SK-N-SH (cell line): ENCODE measurements at regions not wholly inside any gene's neighbourhood (a gene's known extent, or its start where the extent isn't known, plus 50 kb on each side); places are given as distances from the start of the nearest gene placed in this dataset.

ENCODE experiments used
- CTCF ChIA-PET: fragments of 300-600, 350-600 bp; formaldehyde crosslinking; extraction: SDS; loops from one replicate; lab custom pipeline; 2021; lab: Yijun Ruan, JAX
- POLR2A ChIA-PET: fragments of 350-600 bp; sonication (Branson Sonifier 250); formaldehyde crosslinking; extraction: SDS; loops from one replicate; lab custom pipeline; 2020; ENCODE audit warnings: antibody characterized with exemption, inconsistent platforms; lab: Yijun Ruan, JAX
- DNase-seq: peaks from one replicate; pipeline ENCODE4 v3.0.0; 2012
- H2AFZ ChIP-seq: fragments of 200-600 bp; sonication (generic); 2 replicates; pipeline ENCODE4 v1.8.1; 2016; ENCODE audit warnings: antibody characterized with exemption, mild to moderate bottlenecking, low read depth
- H3F3A ChIP-seq: fragments of 200-600 bp; sonication (generic); replicated peaks from 2 replicates; pipeline ENCODE3; 2016; ENCODE audit warnings: antibody characterized with exemption, mild to moderate bottlenecking; ENCODE audit not compliant: insufficient read depth
- H3K27ac ChIP-seq, 2 experiments: fragments of 200-500 bp in 1 of 2; fragments of 200-600 bp in 1 of 2; sonication (Bioruptor generic) in 1 of 2; sonication (generic), shearing (Covaris generic) in 1 of 2; 2 replicates each; pipeline versions ENCODE4 v1.5.1 to v1.6.1; 2014 to 2016; ENCODE audit warnings: low read depth in 2 of 2, inconsistent platforms in 1 of 2, low read length in 1 of 2, mild to moderate bottlenecking in 1 of 2, mixed read lengths in 1 of 2
- H3K27me3 ChIP-seq: fragments of 200-600 bp; sonication (generic), shearing (Covaris generic); 2 replicates; pipeline ENCODE4 v1.6.1; 2016; ENCODE audit warnings: mixed run types; ENCODE audit not compliant: insufficient read depth
- H3K36me3 ChIP-seq, 2 experiments: fragments of 200-500 bp in 1 of 2; fragments of 200-600 bp in 1 of 2; sonication (Bioruptor generic) in 1 of 2; sonication (generic) in 1 of 2; replicated peaks in 1 of 2; 2 replicates each; pipeline versions ENCODE3 to v1.5.1; 2014 to 2016; ENCODE audit warnings: low read length in 1 of 2, mild to moderate bottlenecking in 1 of 2; ENCODE audit not compliant: insufficient read depth in 2 of 2, control insufficient read depth in 1 of 2
- H3K4me1 ChIP-seq, 2 experiments: fragments of 200-500 bp in 1 of 2; fragments of 200-600 bp in 1 of 2; sonication (Bioruptor generic) in 1 of 2; sonication (generic), shearing (Covaris generic) in 1 of 2; 2 replicates each; pipeline versions ENCODE4 v1.5.1 to v1.6.1; 2014 to 2016; ENCODE audit warnings: low read depth in 1 of 2, low read length in 1 of 2, mixed run types in 1 of 2; ENCODE audit not compliant: insufficient read depth in 2 of 2, control insufficient read depth in 1 of 2
- H3K4me2 ChIP-seq: fragments of 200-600 bp; sonication (generic), shearing (Covaris generic); 2 replicates; pipeline ENCODE4 v1.6.1; 2017; ENCODE audit warnings: mixed run types
- H3K4me3 ChIP-seq, 2 experiments: fragments of 200-500 bp in 1 of 2; fragments of 200-600 bp in 1 of 2; sonication (Bioruptor generic) in 1 of 2; sonication (generic), shearing (Covaris generic) in 1 of 2; 2 replicates each; pipeline versions ENCODE4 v1.5.1 to v1.8.1; 2014 to 2016; ENCODE audit warnings: low read depth in 2 of 2, inconsistent platforms in 1 of 2, low read length in 1 of 2, mild to moderate bottlenecking in 1 of 2, mixed read lengths in 1 of 2, moderate library complexity in 1 of 2
- H3K79me2 ChIP-seq: fragments of 200-600 bp; sonication (generic); 2 replicates; pipeline ENCODE4 v1.8.1; 2017; ENCODE audit warnings: mild to moderate bottlenecking; ENCODE audit not compliant: insufficient read depth
- H3K9ac ChIP-seq: fragments of 200-600 bp; sonication (generic); 2 replicates; pipeline ENCODE4 v1.6.1; 2017; ENCODE audit warnings: mixed run types
- H3K9me2 ChIP-seq: fragments of 200-600 bp; sonication (generic); 2 replicates; pipeline ENCODE4 v1.6.1; 2017; ENCODE audit warnings: mixed run types
- H3K9me3 ChIP-seq: fragments of 200-600 bp; sonication (generic); 2 replicates; pipeline ENCODE4 v1.6.1; 2017; ENCODE audit warnings: mixed run types, mild to moderate bottlenecking, moderate library complexity
- H4K20me1 ChIP-seq: fragments of 200-600 bp; sonication (generic); 2 replicates; pipeline ENCODE4 v1.6.1; 2017; ENCODE audit warnings: mild to moderate bottlenecking, mixed run types; ENCODE audit not compliant: insufficient read depth
- CHD2 ChIP-seq: fragments of 150-350 bp; IDR thresholded peaks from 2 replicates; pipeline ENCODE4 v1.6.1; 2018; ENCODE audit warnings: low read length; ENCODE audit not compliant: partially characterized antibody
- ELF1 ChIP-seq: IDR thresholded peaks from 2 replicates; pipeline ENCODE4 v1.4.0; 2012
- EZH2phosphoT487 ChIP-seq: fragments of 200-600 bp; sonication (generic); IDR thresholded peaks from 2 replicates; pipeline ENCODE4 v1.6.1; 2017; ENCODE audit warnings: low read depth, mixed run types, mild to moderate bottlenecking, antibody characterized with exemption, moderate library complexity, borderline replicate concordance
- FOSL2 ChIP-seq: IDR thresholded peaks from 2 replicates; pipeline ENCODE4 v1.4.0; 2012; ENCODE audit warnings: low read depth, mild to moderate bottlenecking, moderate library complexity, borderline replicate concordance
- GABPA ChIP-seq: IDR thresholded peaks from 2 replicates; pipeline ENCODE4 v1.4.0; 2012; ENCODE audit warnings: low read depth, mild to moderate bottlenecking
- JUND ChIP-seq: IDR thresholded peaks from 2 replicates; pipeline ENCODE4 v1.4.0; 2012
- MEF2A ChIP-seq: IDR thresholded peaks from 2 replicates; pipeline ENCODE4 v1.4.0; 2012; ENCODE audit warnings: low read depth, borderline replicate concordance
- POLR2AphosphoS5 ChIP-seq: IDR thresholded peaks from 2 replicates; pipeline ENCODE4 v1.6.1; 2012; ENCODE audit warnings: low read depth, low read length
- RAD21 ChIP-seq: IDR thresholded peaks from 2 replicates; pipeline ENCODE4 v1.6.1; 2012; ENCODE audit warnings: mild to moderate bottlenecking, low read length
- RFX5 ChIP-seq: IDR thresholded peaks from 2 replicates; pipeline ENCODE4 v1.6.1; 2012; ENCODE audit warnings: mild to moderate bottlenecking, improper control_type of control experiment, low read length
- RXRA ChIP-seq: IDR thresholded peaks from 2 replicates; pipeline ENCODE4 v1.4.0; 2012; ENCODE audit warnings: low read depth, mild to moderate bottlenecking, borderline replicate concordance
- SIN3A ChIP-seq: IDR thresholded peaks from 2 replicates; pipeline ENCODE4 v1.6.1; 2012; ENCODE audit warnings: low read depth, mild to moderate bottlenecking, low read length, moderate library complexity, borderline replicate concordance
- TAF1 ChIP-seq: IDR thresholded peaks from 2 replicates; pipeline ENCODE4 v1.6.1; 2012; ENCODE audit warnings: low read depth, mild to moderate bottlenecking, low read length, moderate library complexity, borderline replicate concordance
- TEAD4 ChIP-seq: IDR thresholded peaks from 2 replicates; pipeline ENCODE4 v1.4.0; 2012; ENCODE audit warnings: mild to moderate bottlenecking, borderline replicate concordance; ENCODE audit not compliant: insufficient read depth
- whole genome bisulfite sequencing: methylation state at CpG from one replicate; pipeline ENCODE4 v1.1.6; 2017; ENCODE audit warnings: low lambda C conversion rate; 5-methylcytosine and 5-hydroxymethylcytosine counted together
- TF ChIP-seq, protein P1 (sequence below): IDR thresholded peaks from 2 replicates; pipeline ENCODE4 v1.4.0; 2012; ENCODE audit warnings: low read depth, borderline replicate concordance
- TF ChIP-seq, protein P2 (sequence below): IDR thresholded peaks from 2 replicates; pipeline ENCODE4 v1.6.1; 2012; ENCODE audit warnings: mild to moderate bottlenecking, low read depth, low read length, moderate library complexity
- TF ChIP-seq, protein P3 (sequence below): fragments of 150-350 bp; IDR thresholded peaks from 2 replicates; pipeline ENCODE4 v1.6.1; 2017; ENCODE audit warnings: antibody characterized with exemption, low read length, low read depth, borderline replicate concordance
- TF ChIP-seq, protein P4 (sequence below): fragments of 200-600 bp; sonication (generic); IDR thresholded peaks from 2 replicates; pipeline ENCODE4 v1.6.1; 2017; ENCODE audit warnings: antibody characterized with exemption, mild to moderate bottlenecking, moderate library complexity

DNA sequence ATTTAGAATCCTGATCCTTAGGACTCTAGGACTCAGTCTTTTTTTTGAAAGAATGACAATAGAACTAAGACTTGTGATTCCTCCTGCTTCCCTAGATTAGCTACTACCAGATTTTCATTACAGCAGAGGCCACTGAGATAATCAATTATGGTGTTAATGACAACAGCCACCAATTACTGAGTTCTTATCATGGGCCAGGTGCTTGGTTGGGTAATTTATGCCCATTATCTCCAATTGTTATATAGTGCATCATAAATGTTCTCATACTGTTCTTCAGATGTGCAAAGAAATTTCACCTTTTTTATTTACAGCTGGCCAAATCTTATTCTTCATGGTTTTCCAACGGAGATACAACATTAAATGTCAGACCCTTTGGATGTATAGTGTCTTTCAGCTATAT, 162.9 kb upstream of the CMC1 start:
- DNase-seq: no peak
- 0% methylated on average over 1 of the region's 1 CpG for whole genome bisulfite sequencing
- CTCF ChIA-PET: no interaction called here

More for the DNA sequence above, 162.9 kb upstream of the CMC1 start:
- Histone ChIP-seq H3F3A (no peaks in the 10 kb centered on the region), H3K4me2 (no peak overlapping the region), H3K9ac (no peak overlapping the region), H3K9me3 (no peaks in the 10 kb centered on the region), H3K27ac (no peak overlapping the region), H3K27me3 (no peaks in the 10 kb centered on the region; the same call in 1 of the 2 replicates), H4K20me1 (no peaks in the 10 kb centered on the region), H3K36me3 (no peaks in the 10 kb centered on the region), H2AFZ (no peak overlapping the region), H3K4me3 (no peak overlapping the region), H3K79me2 (no peaks in the 10 kb centered on the region), H3K9me2 (no peaks in the 10 kb centered on the region), H3K4me1 (no peaks in the 10 kb centered on the region)
- TF ChIP-seq, protein P1, sequence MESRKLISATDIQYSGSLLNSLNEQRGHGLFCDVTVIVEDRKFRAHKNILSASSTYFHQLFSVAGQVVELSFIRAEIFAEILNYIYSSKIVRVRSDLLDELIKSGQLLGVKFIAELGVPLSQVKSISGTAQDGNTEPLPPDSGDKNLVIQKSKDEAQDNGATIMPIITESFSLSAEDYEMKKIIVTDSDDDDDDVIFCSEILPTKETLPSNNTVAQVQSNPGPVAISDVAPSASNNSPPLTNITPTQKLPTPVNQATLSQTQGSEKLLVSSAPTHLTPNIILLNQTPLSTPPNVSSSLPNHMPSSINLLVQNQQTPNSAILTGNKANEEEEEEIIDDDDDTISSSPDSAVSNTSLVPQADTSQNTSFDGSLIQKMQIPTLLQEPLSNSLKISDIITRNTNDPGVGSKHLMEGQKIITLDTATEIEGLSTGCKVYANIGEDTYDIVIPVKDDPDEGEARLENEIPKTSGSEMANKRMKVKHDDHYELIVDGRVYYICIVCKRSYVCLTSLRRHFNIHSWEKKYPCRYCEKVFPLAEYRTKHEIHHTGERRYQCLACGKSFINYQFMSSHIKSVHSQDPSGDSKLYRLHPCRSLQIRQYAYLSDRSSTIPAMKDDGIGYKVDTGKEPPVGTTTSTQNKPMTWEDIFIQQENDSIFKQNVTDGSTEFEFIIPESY: no peak
- no peak for TF ChIP-seq RAD21
- TF ChIP-seq JUND: no peak
- no peak for TF ChIP-seq RFX5
- TF ChIP-seq, protein P2, sequence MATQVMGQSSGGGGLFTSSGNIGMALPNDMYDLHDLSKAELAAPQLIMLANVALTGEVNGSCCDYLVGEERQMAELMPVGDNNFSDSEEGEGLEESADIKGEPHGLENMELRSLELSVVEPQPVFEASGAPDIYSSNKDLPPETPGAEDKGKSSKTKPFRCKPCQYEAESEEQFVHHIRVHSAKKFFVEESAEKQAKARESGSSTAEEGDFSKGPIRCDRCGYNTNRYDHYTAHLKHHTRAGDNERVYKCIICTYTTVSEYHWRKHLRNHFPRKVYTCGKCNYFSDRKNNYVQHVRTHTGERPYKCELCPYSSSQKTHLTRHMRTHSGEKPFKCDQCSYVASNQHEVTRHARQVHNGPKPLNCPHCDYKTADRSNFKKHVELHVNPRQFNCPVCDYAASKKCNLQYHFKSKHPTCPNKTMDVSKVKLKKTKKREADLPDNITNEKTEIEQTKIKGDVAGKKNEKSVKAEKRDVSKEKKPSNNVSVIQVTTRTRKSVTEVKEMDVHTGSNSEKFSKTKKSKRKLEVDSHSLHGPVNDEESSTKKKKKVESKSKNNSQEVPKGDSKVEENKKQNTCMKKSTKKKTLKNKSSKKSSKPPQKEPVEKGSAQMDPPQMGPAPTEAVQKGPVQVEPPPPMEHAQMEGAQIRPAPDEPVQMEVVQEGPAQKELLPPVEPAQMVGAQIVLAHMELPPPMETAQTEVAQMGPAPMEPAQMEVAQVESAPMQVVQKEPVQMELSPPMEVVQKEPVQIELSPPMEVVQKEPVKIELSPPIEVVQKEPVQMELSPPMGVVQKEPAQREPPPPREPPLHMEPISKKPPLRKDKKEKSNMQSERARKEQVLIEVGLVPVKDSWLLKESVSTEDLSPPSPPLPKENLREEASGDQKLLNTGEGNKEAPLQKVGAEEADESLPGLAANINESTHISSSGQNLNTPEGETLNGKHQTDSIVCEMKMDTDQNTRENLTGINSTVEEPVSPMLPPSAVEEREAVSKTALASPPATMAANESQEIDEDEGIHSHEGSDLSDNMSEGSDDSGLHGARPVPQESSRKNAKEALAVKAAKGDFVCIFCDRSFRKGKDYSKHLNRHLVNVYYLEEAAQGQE: no peak
- TF ChIP-seq, protein P3, sequence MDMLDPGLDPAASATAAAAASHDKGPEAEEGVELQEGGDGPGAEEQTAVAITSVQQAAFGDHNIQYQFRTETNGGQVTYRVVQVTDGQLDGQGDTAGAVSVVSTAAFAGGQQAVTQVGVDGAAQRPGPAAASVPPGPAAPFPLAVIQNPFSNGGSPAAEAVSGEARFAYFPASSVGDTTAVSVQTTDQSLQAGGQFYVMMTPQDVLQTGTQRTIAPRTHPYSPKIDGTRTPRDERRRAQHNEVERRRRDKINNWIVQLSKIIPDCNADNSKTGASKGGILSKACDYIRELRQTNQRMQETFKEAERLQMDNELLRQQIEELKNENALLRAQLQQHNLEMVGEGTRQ: no peak
- TF ChIP-seq GABPA: no peak
- no peak for TF ChIP-seq TAF1
- no peak for TF ChIP-seq EZH2phosphoT487
- no peak for TF ChIP-seq MEF2A
- no peak for TF ChIP-seq RXRA
- no peak for TF ChIP-seq SIN3A
- no peak for TF ChIP-seq FOSL2
- TF ChIP-seq CHD2: no peak
- TF ChIP-seq POLR2AphosphoS5: no peak
- TF ChIP-seq TEAD4: no peak
- no peak for TF ChIP-seq ELF1
- TF ChIP-seq, protein P4, sequence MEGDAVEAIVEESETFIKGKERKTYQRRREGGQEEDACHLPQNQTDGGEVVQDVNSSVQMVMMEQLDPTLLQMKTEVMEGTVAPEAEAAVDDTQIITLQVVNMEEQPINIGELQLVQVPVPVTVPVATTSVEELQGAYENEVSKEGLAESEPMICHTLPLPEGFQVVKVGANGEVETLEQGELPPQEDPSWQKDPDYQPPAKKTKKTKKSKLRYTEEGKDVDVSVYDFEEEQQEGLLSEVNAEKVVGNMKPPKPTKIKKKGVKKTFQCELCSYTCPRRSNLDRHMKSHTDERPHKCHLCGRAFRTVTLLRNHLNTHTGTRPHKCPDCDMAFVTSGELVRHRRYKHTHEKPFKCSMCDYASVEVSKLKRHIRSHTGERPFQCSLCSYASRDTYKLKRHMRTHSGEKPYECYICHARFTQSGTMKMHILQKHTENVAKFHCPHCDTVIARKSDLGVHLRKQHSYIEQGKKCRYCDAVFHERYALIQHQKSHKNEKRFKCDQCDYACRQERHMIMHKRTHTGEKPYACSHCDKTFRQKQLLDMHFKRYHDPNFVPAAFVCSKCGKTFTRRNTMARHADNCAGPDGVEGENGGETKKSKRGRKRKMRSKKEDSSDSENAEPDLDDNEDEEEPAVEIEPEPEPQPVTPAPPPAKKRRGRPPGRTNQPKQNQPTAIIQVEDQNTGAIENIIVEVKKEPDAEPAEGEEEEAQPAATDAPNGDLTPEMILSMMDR: no peak
- POLR2A ChIA-PET: no interaction called here
